HG03432 (cell line): ENCODE measurements at regions not wholly inside any gene's neighbourhood (a gene's known extent, or its start where the extent isn't known, plus 50 kb on each side); places are given as distances from the start of the nearest gene placed in this dataset.

Experiments used
- ATAC-seq: cut with Tn5 transposase; IDR thresholded peaks from one replicate; pipeline ENCODE4 v1.9.1; 2021; ENCODE audit warnings: mild to moderate bottlenecking, moderate library complexity; ENCODE audit not compliant: unreplicated experiment

DNA sequence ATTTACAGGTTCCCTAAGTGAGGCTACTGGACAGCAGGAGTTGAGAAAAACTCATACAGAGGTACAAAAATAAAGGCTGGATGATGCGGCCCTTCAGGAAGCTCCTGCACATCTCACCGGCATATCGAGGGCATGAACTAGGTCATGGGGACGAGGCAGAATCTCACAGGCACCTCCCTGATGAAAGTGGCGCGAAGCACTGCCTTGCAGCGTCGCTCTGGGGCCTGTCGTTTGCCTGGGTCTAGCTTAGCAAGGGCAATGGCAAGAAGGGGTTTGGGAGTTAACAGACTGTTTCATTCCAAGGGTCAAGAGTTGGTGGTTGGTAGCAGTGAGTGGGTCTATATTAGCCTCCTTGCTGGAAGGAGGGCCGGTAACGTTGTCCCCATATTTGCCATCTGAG, 103.5 kb upstream of the IRF2BP2 start:
- no peak for ATAC-seq

GRCh38 chr1:234712891-234713305, 102.9 kb upstream of the IRF2BP2 start:
- no peak for ATAC-seq

DNA sequence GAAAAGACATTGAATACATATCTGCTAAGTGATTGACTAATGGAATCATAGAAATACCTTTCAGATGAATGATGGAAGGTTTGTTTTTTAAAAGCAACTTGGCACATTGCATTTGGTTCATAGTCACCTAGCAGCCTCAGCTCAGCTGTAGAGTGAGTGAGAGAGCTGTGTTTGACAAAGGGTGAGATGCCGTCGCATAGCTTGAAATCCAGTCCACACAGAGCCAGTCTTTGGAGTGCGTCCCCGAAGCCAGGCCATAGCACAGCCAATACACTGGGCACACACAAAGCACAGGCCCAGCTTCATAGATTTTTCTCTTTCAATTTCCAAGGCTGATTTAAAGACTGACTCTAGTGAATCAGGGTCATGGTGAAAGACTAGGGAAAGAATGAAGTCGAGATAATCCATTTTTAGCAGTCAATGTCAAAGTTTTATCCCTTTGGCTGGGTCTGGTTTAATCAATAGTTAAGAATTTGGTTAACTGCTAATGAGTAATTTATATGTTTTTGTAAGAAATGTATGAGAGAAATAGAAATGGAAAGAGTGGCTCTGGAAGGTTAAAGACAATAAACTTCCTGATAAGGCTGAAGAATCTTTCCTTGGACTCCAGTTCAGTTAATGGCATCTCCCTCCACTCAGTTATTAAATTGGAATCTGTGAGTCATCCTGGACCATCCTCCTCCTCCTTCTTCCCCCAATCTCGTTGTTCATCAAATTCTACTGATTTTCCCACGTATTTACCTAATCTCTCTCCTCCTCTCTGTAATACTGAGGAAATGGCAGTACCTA, 101.2 kb upstream of the IRF2BP2 start:
- ATAC-seq, result no peak

- ATAC-seq, result no peak
Observed at GRCh38 chr1:234710381-234710780, 100.4 kb upstream of the IRF2BP2 start.

DNA sequence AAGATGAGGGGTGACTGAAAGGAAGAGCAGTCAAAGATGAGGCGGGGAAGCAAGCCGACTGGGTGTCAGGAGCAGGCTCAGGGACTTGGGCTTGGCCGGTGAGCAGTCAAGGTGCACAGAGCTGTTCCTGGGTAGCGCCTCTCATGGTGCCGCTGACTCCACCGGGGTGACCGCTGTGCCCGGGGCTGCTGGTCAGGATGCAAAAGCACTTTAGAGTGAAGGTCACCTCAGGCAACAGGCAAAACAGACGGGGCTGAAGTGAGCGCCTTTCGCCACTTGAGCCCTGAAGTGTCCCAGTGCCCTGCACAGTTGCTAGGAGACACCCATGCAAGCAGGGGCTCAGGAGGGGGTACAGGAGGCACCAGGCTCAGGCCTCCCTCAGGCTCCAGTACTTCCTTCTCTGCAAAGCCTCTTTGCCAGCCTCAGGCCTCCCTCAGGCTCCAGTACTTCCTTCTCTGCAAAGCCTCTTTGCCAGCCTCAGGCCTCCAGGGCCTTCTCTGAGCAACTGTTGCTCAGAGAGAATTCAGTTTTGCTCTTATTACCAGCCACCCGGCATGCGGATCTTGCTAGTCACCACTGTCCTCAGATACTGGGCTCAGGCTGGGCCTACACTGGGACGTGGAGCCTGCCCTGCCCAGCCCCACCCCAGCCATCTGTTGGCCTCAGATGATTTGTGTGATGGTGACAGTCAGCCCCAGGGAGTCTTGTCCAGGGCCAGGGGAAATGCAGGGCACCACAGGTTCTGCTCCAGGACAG, 99.7 kb upstream of the IRF2BP2 start:
- no peak for ATAC-seq

GRCh38 chr1:234708700-234709395, 98.9 kb upstream of the IRF2BP2 start:
- ATAC-seq, result no peak

GRCh38 chr1:234707641-234708040, 97.7 kb upstream of the IRF2BP2 start:
- ATAC-seq, result no peak

GRCh38 chr1:234706931-234707330, 97.0 kb upstream of the IRF2BP2 start:
- no peak for ATAC-seq

DNA sequence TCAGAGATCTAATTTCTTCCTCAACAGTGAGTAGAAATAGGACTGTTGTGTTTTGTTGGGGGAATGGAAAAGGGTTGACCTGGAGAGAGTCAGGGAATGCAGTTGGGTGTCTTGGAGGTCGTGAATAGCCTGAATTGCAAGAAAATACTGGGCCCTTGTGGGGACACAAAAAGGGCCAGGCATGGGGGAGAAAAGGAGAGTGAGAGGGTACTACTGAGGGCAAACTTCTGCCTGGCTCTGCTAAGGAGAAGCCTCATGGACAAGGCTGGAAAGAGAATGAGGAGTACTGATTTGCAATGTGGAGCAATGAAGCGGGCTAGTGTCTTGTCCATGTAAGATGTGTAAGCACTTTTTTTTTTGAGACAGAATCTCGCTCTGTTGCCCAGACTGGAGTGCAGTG, 96.2 kb upstream of the IRF2BP2 start:
- ATAC-seq, result no peak

DNA sequence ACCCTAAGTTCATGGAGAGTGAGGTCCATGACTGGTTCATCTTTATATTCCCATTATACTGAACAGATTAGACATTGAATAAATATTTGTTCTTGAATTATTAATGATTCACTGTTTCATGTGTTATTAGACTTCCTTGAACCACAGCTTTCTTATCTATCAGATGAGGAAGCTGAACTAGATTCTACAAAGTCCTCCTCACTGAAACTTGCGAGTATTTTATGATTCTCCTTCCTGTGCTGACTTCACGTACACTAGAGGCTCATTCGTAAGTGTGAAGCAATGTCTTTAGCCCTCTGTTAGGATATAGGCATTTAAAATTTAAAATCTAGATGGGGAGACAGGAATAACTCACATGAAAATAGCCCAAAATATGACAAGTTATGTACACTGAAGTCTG, 95.6 kb upstream of the IRF2BP2 start:
- no peak for ATAC-seq

GRCh38 chr1:234704106-234704887, 94.3 kb upstream of the IRF2BP2 start:
- no peak for ATAC-seq

GRCh38 chr1:234702342-234703000, 92.5 kb upstream of the IRF2BP2 start:
- ATAC-seq, result no peak

DNA sequence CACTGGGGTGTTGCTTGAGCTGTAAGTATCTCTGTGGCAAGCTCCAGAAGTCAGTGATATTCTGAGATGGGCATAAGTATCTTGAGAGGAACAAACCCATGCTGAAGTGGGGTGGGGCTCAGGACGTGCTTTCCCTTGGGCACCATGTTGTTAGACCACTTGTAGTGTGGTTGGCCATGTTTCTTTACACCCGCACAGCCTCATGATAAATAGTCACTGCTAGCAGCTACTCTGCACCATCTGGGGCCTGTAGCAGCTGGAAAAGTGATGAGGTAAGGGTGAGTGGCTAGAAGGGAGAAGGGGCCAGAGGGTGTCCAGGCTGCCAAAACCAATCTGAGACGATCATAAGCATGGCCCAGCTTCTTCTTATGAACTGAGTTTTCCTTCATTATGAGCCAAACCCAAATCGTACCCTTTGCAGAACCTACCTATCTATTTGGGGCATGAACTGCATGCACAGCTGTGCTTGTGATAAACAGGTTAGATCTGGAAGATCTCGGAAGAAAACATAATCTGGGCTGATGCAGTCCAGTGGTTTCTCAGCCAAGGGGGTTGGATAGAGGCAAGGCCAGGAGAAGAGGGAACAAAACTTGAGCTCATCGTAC, 91.9 kb upstream of the IRF2BP2 start:
- no peak for ATAC-seq

DNA sequence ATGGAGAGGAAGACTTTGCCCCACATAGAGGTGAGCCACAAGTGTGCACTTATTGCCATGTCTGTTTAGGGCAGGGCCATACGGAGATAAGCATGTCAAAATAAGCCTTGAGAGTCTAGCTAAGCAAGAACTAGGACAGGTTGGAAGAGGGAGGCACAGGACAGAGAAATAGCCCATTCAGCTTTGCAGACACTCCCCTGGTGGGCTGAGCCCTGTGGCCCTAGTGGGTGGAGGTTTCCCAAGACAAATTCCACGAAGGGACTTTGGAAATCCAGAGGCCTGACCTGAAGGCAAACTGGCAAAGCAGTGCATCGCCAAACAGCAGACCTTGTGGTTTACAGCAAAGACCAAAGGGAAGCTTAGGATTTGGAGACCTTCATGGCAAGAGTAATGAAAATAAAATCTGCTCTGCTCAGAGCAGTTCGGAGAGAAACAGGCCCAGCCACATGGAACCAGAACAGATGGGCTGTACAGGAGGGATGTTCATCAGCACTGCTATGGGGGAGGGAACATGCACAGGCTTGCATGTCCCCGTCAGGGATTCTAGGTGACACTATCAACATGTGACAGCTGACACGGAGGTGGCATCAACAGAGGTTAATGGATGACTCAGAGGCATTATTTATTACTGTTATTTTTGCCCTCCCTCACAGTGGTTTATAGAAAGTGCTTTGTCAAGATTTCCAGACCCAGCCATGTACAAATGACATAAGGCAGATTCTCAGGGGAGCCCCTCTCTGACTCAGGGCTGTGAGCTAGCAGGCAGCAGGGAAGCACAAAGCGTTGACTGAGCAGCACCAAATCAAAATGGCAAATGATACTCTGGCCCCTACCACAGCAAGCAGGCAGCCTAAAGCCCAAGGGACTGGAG, 90.1 kb upstream of the IRF2BP2 start:
- peak; percentile 82 for ATAC-seq

GRCh38 chr1:234698686-234699085, 88.7 kb upstream of the IRF2BP2 start:
- no peak for ATAC-seq

DNA sequence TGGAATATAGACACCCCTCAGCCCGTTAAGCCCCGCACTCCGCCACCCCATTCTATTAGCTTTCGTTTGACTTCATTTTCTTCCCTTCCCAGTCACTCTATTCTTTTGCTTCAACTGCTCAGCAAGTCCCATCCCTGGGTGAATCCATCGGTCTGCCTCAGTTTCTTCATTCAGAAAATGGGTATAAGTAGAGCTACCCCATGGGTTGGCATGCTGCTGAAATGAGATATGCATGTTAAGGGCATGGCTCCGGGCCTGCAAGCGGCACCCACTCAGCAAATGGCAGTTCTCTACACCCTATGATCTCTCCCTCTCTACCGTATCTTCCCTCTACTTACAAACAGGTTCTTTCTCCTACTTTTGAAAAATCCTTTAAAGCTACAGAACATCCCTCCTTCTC, 87.8 kb upstream of the IRF2BP2 start:
- ATAC-seq, result no peak

GRCh38 chr1:234697015-234697414, 87.0 kb upstream of the IRF2BP2 start:
- peak; percentile 23 for ATAC-seq

DNA sequence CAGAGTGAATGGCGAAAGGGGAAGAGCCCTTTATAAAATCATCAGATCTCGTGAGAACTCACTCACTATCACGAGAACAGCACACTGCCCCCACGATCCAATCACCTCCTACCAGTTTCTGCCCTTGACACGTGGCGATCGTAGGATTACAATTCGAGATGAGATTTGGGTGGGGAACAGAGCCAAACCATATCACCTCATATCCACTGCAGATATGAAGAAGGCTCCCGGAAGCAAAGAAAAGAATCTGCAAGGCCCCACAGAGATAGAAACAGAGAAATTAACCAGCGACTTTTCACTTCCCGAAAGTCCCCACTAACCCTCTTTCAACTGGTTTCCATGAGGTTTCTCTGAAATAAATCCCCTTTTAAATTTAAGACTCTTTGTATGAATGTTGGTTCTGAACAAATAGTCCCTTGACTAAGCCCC, 86.2 kb upstream of the IRF2BP2 start:
- ATAC-seq, result peak; percentile 51

GRCh38 chr1:234694661-234695060, 84.7 kb upstream of the IRF2BP2 start:
- no peak for ATAC-seq
